ENCODE measurements at regions not wholly inside any gene's neighbourhood (a gene's known extent, or its start where the extent isn't known, plus 50 kb on each side); places are given as distances from the start of the nearest gene placed in this dataset.

GRCh38 chr4:114399105-114399504 lies 199.5 kb upstream of the UGT8 start:
- no peak for TF ChIP-seq POLR2A (IDR thresholded peaks at IDR 0.05)
- TF ChIP-seq CTCF (IDR thresholded peaks at IDR 0.05), result no peak

Data from body of pancreas (tissue), 4 donors.